ENCODE measurements at regions not wholly inside any gene's neighbourhood (a gene's known extent, or its start where the extent isn't known, plus 50 kb on each side); places are given as distances from the start of the nearest gene placed in this dataset.

- TF ChIP-seq, protein P1, sequence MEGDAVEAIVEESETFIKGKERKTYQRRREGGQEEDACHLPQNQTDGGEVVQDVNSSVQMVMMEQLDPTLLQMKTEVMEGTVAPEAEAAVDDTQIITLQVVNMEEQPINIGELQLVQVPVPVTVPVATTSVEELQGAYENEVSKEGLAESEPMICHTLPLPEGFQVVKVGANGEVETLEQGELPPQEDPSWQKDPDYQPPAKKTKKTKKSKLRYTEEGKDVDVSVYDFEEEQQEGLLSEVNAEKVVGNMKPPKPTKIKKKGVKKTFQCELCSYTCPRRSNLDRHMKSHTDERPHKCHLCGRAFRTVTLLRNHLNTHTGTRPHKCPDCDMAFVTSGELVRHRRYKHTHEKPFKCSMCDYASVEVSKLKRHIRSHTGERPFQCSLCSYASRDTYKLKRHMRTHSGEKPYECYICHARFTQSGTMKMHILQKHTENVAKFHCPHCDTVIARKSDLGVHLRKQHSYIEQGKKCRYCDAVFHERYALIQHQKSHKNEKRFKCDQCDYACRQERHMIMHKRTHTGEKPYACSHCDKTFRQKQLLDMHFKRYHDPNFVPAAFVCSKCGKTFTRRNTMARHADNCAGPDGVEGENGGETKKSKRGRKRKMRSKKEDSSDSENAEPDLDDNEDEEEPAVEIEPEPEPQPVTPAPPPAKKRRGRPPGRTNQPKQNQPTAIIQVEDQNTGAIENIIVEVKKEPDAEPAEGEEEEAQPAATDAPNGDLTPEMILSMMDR (IDR thresholded peaks at IDR 0.05) = no peak
- TF ChIP-seq TCF12 (IDR thresholded peaks at IDR 0.05) (no peak), SMC3 (IDR thresholded peaks at IDR 0.05; ENCODE audit: low read depth, low read length) (no peak), ELF1 (IDR thresholded peaks at IDR 0.05) (no peak)
Observed at GRCh38 chr4:19193274-19193981, 1058.3 kb upstream of the SLIT2 start.

All from SK-N-SH (cell line).